ENCODE measurements at regions not wholly inside any gene's neighbourhood (a gene's known extent, or its start where the extent isn't known, plus 50 kb on each side); places are given as distances from the start of the nearest gene placed in this dataset.

DNA sequence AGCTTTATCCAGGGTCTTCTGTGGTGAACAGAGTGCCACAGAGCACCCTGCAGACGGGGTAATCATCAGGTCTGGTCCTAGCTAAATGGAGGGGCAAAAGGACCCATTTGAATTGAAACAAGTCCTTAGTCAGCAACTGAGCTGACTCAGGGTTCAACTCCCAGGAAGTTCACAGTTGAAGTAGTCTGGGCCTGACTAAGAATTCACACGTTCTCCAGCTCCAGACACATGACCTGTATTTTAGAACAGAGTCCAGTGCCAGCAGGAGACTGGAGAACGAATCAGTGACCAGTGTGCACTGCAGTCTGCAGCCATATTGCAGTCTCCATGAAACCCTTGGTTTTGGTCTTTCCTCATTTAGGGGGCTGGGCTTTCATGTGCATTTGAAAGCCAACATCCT lies 85.2 kb downstream of the ELOVL4 start:
- TF ChIP-seq, protein P1, sequence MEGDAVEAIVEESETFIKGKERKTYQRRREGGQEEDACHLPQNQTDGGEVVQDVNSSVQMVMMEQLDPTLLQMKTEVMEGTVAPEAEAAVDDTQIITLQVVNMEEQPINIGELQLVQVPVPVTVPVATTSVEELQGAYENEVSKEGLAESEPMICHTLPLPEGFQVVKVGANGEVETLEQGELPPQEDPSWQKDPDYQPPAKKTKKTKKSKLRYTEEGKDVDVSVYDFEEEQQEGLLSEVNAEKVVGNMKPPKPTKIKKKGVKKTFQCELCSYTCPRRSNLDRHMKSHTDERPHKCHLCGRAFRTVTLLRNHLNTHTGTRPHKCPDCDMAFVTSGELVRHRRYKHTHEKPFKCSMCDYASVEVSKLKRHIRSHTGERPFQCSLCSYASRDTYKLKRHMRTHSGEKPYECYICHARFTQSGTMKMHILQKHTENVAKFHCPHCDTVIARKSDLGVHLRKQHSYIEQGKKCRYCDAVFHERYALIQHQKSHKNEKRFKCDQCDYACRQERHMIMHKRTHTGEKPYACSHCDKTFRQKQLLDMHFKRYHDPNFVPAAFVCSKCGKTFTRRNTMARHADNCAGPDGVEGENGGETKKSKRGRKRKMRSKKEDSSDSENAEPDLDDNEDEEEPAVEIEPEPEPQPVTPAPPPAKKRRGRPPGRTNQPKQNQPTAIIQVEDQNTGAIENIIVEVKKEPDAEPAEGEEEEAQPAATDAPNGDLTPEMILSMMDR (IDR thresholded peaks at IDR 0.05; ENCODE audit: low read length) = no peak
- no peak for TF ChIP-seq EZH2 (IDR thresholded peaks at IDR 0.05; ENCODE audit: borderline replicate concordance, low read length)
